ENCODE measurements at regions not wholly inside any gene's neighbourhood (a gene's known extent, or its start where the extent isn't known, plus 50 kb on each side); places are given as distances from the start of the nearest gene placed in this dataset.

GRCh38 chr3:148643389-148643840 lies 54.3 kb upstream of the AGTR1 start:
- no peak for DNase-seq (ENCODE audit: low spot score)

- no peak for DNase-seq (ENCODE audit: low spot score)
Measured at GRCh38 chr3:148646126-148646665, 51.5 kb upstream of the AGTR1 start.

Measured in left forelimb (tissue), 1 donor.